Heart left ventricle (tissue), 16 donors: ENCODE measurements at regions not wholly inside any gene's neighbourhood (a gene's known extent, or its start where the extent isn't known, plus 50 kb on each side); places are given as distances from the start of the nearest gene placed in this dataset.
"Not testable (repeated sequence)": the region's sequence is repeated elsewhere in the genome, so short reads cannot be mapped to it uniquely, and the experiment has no call there.

Experiments
- ATAC-seq, 4 donors: fragments of 200-7000 bp; cut with Tn5 transposase; one replicate each; pipeline ENCODE4 v1.9.1; 2020 to 2022; ENCODE audit warnings: moderate library complexity in 4 of 4, mild to moderate bottlenecking in 3 of 4, moderate number of reproducible peaks in 1 of 4
- DNase-seq, 5 donors: peaks; one replicate each; pipeline ENCODE4 v3.0.0-alpha.2; 2020
- H3K27ac ChIP-seq, 12 donors: fragments of 200-600 bp; sonication (generic) in 4 of 12; one replicate each; pipeline versions ENCODE4 v1.5.0 to v1.8.0; 2016 to 2022; ENCODE audit warnings: mild to moderate bottlenecking in 2 of 12
- H3K27me3 ChIP-seq, 9 donors: fragments of 200-600 bp; sonication (generic) in 2 of 9; one replicate each; pipeline versions ENCODE4 v1.5.1 to v1.8.0; 2016 to 2022; ENCODE audit warnings: mild to moderate bottlenecking in 3 of 9
- H3K36me3 ChIP-seq, 9 donors: fragments of 200-600 bp; sonication (generic) in 2 of 9; one replicate each; pipeline versions ENCODE4 v1.5.0 to v1.8.0; 2018 to 2022; ENCODE audit warnings: mild to moderate bottlenecking in 2 of 9
- H3K4me1 ChIP-seq, 12 donors: fragments of 200-600 bp; sonication (generic) in 4 of 12; one replicate each; pipeline versions ENCODE4 v1.5.0 to v1.8.0; 2016 to 2022; ENCODE audit warnings: mild to moderate bottlenecking in 3 of 12
- H3K4me3 ChIP-seq, 12 donors: fragments of 200-600 bp; sonication (generic) in 4 of 12; one replicate each; pipeline versions ENCODE4 v1.5.0 to v1.8.0; 2017 to 2022; ENCODE audit warnings: mild to moderate bottlenecking in 9 of 12, moderate library complexity in 4 of 12
- H3K9me3 ChIP-seq, 12 donors: fragments of 200-600 bp; sonication (generic) in 4 of 12; one replicate each; pipeline versions ENCODE4 v1.5.0 to v1.8.0; 2016 to 2022; ENCODE audit warnings: mild to moderate bottlenecking in 1 of 12
- POLR2A ChIP-seq, 2 donors: fragments of 450-650 bp; IDR thresholded peaks; one replicate each; pipeline ENCODE4 v1.6.1; 2017; ENCODE audit warnings: antibody characterized with exemption in 2 of 2, mild to moderate bottlenecking in 2 of 2, moderate library complexity in 2 of 2
- WGBS, 4 donors: extraction: QIAGEN DNeasy Blood & Tissue Kit in 2 of 4; methylation state at CpG; one replicate each; pipeline versions ENCODE4 v1.1.5 to v1.1.7; 2013 to 2018; 5-methylcytosine and 5-hydroxymethylcytosine counted together
- intact Hi-C, 10 donors: fragments of 100-400 bp; cut with DNase I; formaldehyde crosslinking; loops; one replicate each; pipeline versions ENCODE4 v1.11.1 to v1.14.2; 2022
- TF ChIP-seq, protein P1 (sequence below), 12 donors: fragments of 200-600 bp; sonication (generic) in 4 of 12; IDR thresholded peaks; one replicate each; pipeline versions ENCODE4 v1.5.0 to v1.8.0; 2018 to 2022; ENCODE audit warnings: antibody characterized with exemption in 12 of 12, mild to moderate bottlenecking in 5 of 12
- donor health status: ischemic (EF 13 %, LVEDD 7.1; RV severe dilation, severe dysfunction).
- donor health status: healthy with polysubstance abuse.
- donor health status: DM: no; HTN: yes; CAD: no.
- donor health status: DM: no; HTN: no; CAD: no.
- donor health status: ischemic (EF 25% LVEDD 6.9; RV normal size, moderate dysfunction).
- donor health status: ischemic (EF 25% LVEDD 5.7; RV mildly dilated, moderate dysfunction).
- donor health status: healthy.
- donor health status: DM: yes; HTN: yes; CAD: no.
- donor health status: ischemic (EF 35%, LVEDD 5.7; RV mildly dilated, moderate dysfunction).
- donor health status: nonischemic (EF 11% LVEDD 7.7; RV severe dilation, severe dysfunction).
- donor health status: DM: yes; HTN: yes; CAD: no.
- donor health status: PGD.
- donor health status: ischemic (EF 29% LVEDD 5.4; RV normal size, mild dysfunction).
- donor health status: nonischemic (EF 23%, LVEDD 6.1; RV moderate dilation, normal function).

GRCh38 chr3:147240581-147240980, 165.8 kb downstream of the ZIC4 start:
- no peak for DNase-seq
- H3K27ac ChIP-seq: no peak overlapping the region
- H3K36me3 ChIP-seq: no peaks in the 10 kb centered on the region
- H3K27me3 ChIP-seq: no peaks in the 10 kb centered on the region
- intact Hi-C loops: no loop called here
- no peaks in the 10 kb centered on the region for H3K4me1 ChIP-seq
- no peak for TF ChIP-seq POLR2A (IDR thresholded peaks at IDR 0.05)
- TF ChIP-seq, protein P1, sequence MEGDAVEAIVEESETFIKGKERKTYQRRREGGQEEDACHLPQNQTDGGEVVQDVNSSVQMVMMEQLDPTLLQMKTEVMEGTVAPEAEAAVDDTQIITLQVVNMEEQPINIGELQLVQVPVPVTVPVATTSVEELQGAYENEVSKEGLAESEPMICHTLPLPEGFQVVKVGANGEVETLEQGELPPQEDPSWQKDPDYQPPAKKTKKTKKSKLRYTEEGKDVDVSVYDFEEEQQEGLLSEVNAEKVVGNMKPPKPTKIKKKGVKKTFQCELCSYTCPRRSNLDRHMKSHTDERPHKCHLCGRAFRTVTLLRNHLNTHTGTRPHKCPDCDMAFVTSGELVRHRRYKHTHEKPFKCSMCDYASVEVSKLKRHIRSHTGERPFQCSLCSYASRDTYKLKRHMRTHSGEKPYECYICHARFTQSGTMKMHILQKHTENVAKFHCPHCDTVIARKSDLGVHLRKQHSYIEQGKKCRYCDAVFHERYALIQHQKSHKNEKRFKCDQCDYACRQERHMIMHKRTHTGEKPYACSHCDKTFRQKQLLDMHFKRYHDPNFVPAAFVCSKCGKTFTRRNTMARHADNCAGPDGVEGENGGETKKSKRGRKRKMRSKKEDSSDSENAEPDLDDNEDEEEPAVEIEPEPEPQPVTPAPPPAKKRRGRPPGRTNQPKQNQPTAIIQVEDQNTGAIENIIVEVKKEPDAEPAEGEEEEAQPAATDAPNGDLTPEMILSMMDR (IDR thresholded peaks at IDR 0.05): no peak
- no peak overlapping the region for H3K4me3 ChIP-seq
- no peaks in the 10 kb centered on the region for H3K9me3 ChIP-seq
- WGBS, 4 donors: 87 to 96% (median 93%) methylated on average over 1 of the region's 1 CpG
- no peak for ATAC-seq

DNA sequence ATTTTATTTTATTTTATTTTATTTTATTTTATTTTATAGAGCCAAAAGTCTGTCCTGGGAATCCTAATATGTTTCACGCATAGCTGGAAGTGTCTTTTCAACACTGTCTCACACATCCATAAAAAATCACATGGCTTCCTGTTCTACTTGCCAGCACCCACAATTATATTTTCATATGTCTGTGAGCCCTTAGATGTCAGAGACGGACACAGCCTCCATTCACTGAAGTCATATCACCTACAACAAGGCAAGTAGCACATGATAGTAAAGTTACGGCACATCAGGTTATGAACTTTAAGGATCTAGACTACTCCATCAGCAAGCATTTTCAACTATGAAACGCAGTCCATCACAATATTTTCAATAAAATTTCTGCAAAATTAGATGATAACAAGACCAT, 168.4 kb downstream of the ZIC4 start:
- no peak for TF ChIP-seq POLR2A (IDR thresholded peaks at IDR 0.05)
- TF ChIP-seq, protein P1 (IDR thresholded peaks at IDR 0.05): no peak
- no peak for ATAC-seq

DNA sequence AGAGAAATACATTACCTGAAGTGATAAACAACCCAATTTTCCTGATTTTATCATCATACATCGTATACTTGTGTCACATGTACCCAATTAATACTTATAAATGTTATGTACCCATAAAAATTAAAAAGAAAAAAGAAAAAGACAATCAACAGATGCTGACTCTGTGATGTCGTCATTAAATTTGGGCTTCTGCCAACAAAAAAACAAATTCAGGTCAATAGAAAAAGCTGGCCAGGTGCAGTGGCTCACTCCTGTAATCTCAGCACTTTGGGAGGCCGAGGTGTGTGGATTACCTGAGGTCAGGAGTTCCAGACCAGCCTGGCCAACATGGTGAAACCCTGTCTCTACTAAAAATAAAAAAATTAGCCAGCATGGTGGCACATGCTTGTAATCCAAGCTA, 174.4 kb downstream of the ZIC4 start:
- H3K4me3 ChIP-seq, H3K4me1 ChIP-seq, H3K36me3 ChIP-seq, intact Hi-C loops, H3K27me3 ChIP-seq, ATAC-seq, H3K27ac ChIP-seq, DNase-seq: not testable (repeated sequence)
- 59 to 71% (median 67%) methylated on average over 3 of the region's 3 CpGs for WGBS, 4 donors
- H3K9me3 ChIP-seq: peaks cover 0 to 13% (median 0%) of the 10 kb centered on the region in 12 donors

More for the DNA sequence above, 168.4 kb downstream of the ZIC4 start:
- H3K27me3 ChIP-seq: no peaks in the 10 kb centered on the region
- intact Hi-C loops: no loop called here
- no peaks in the 10 kb centered on the region for H3K4me1 ChIP-seq
- 54 to 64% (median 58%) methylated on average over 4 of the region's 4 CpGs for WGBS, 4 donors
- H3K4me3 ChIP-seq: no peak overlapping the region
- DNase-seq: no peak
- H3K36me3 ChIP-seq: no peaks in the 10 kb centered on the region
- H3K27ac ChIP-seq: no peak overlapping the region
- no peaks in the 10 kb centered on the region for H3K9me3 ChIP-seq

GRCh38 chr3:147231111-147231510, 175.2 kb downstream of the ZIC4 start:
- WGBS, 4 donors: 95 to 97% (median 96%) methylated on average over 2 of the region's 2 CpGs
- H3K36me3 ChIP-seq: no peaks in the 10 kb centered on the region
- DNase-seq (no peak), ATAC-seq (no peak)
- no peak overlapping the region for H3K27ac ChIP-seq
- no peaks in the 10 kb centered on the region for H3K4me1 ChIP-seq
- intact Hi-C loops: no loop called here
- peaks cover 0 to 13% (median 0%) of the 10 kb centered on the region in 12 donors for H3K9me3 ChIP-seq
- no peaks in the 10 kb centered on the region for H3K27me3 ChIP-seq
- no peak for TF ChIP-seq POLR2A (IDR thresholded peaks at IDR 0.05)
- TF ChIP-seq, protein P1 (IDR thresholded peaks at IDR 0.05): no peak
- no peak overlapping the region for H3K4me3 ChIP-seq

DNA sequence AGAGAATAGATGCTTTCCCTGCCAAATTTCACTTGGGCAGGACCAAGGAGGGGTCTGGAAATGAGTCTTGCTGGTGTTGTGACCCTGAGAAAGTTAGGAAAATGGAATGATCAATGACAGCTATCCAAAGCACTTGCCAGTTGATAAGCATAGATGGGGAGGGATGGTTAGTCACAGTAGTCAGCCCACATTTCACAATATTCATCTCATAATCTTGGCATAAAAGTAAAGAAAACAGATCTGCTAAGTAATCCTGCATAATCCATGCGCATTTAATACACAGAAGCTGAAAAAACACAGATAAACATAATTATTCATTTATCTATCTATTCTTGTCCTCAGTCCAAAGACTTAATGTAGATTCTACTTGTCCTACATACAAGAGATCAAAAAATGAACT, 184.1 kb downstream of the ZIC4 start:
- H3K36me3 ChIP-seq: no peaks in the 10 kb centered on the region
- DNase-seq: no peak
- no peak overlapping the region for H3K4me3 ChIP-seq
- TF ChIP-seq, protein P1 (IDR thresholded peaks at IDR 0.05): no peak
- TF ChIP-seq POLR2A (IDR thresholded peaks at IDR 0.05): no peak
- 73 to 86% (median 77%) methylated on average over 1 of the region's 1 CpG for WGBS, 4 donors
- no peak for ATAC-seq
- no peak overlapping the region for H3K27ac ChIP-seq
- no peaks in the 10 kb centered on the region for H3K4me1 ChIP-seq
- H3K27me3 ChIP-seq: no peaks in the 10 kb centered on the region
- peaks cover 0 to 5% (median 0%) of the 10 kb centered on the region in 12 donors for H3K9me3 ChIP-seq
- intact Hi-C loops: no loop called here
